Hepatocyte (in vitro differentiated cells): ENCODE measurements at regions not wholly inside any gene's neighbourhood (a gene's known extent, or its start where the extent isn't known, plus 50 kb on each side); places are given as distances from the start of the nearest gene placed in this dataset.

Experiments
- CTCF ChIP-seq: fragments of 200-600 bp; sonication (generic); IDR thresholded peaks from 2 replicates; pipeline ENCODE4 v1.5.1; 2016; ENCODE audit warnings: antibody characterized with exemption, mild to moderate bottlenecking; ENCODE audit not compliant: poor library complexity
- EZH2 ChIP-seq: fragments of 200-600 bp; sonication (generic); IDR thresholded peaks from 2 replicates; pipeline ENCODE4 v1.6.1; 2016; ENCODE audit warnings: antibody characterized with exemption, mild to moderate bottlenecking, borderline replicate concordance

GRCh38 chr6:105711216-105711615 lies 308.3 kb upstream of the PREP start:
- TF ChIP-seq CTCF (no peak), EZH2 (no peak)
